Activated T-cell treated with anti-CD3 and anti-CD28 coated beads for 24 hours (primary cell): ENCODE measurements at regions not wholly inside any gene's neighbourhood (a gene's known extent, or its start where the extent isn't known, plus 50 kb on each side); places are given as distances from the start of the nearest gene placed in this dataset.

ENCODE experiments used
- DNase-seq: peaks from one replicate; pipeline ENCODE4 v3.0.0-alpha.2; 2020; ENCODE audit warnings: low read depth

DNA sequence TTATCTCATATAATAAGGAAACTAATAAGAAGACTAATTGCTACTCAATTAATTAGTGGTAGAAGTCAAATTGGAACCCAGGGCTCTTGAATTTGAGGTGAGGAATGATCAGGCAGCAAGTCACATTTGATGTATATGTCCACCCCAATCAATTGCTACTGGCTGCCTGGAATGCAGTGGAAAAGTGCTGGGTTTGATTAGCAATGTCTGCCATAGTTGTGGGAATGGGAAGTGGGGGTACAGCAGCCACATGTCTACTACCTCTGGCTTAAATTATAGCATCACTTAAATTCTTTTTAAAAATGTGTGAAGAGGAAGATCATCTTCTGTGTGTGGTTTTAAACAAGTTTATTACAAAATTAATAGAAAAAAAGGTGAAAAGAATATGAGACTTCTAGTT is 50.8 kb upstream of the NAV2 start:
- no peak for DNase-seq

DNA sequence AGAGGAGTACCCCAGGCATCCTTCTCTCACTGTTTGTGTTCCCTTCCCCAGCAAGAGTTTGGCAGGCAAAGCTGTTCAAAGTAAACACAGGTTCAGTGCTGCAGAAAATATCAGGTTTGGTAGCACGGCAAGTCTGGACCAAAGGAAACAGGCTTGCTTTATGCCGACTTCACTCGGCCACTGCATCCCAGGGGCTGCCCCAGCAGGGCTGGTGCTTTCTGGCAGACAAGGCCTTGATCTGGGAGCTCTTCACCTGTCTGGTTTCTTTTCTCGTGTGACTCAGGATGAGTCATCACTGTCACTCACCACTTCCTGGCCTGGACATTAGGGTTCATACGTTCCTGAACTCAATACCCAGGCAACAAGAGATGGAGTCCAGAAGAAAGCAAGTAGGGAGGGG is 52.6 kb upstream of the NAV2 start:
- DNase-seq: no peak

DNA sequence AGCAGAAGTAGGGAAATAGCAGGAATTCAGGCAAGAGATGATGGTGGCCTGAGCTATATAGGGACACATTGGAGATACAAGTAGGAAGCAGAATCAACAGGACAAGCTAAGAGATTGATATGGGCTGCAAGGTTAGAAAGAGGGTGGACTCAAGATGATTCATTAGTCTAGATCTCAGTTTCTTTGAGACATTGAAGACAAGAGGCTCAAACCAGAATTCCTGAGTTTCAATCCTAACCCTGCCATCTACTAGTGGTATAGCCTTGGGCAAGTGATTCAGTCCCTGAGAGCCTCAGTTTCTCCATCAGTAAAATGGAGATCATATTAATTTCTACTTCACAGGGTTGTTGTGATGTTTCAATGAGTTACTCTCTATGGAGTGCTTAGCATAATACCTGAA is 53.1 kb upstream of the NAV2 start:
- no peak for DNase-seq

DNA sequence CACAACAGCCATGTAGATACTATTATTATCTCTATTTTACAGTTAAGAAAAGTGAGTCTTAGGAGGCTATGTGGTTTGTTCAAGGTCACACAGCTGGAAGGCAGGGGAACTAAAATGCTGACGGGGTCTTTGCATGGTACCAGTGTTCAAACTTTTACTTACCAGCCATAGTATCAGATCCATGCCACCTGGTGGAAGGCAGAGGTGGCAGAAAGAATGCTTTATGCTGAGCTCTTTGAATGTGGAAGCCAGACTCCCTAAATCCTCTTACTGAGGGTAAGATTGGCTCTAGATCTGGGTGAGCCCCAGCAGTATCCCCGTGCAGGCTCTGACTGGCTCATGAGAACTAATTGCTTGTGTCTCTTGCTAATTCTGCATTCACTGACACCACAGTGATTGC is 54.3 kb upstream of the NAV2 start:
- DNase-seq: no peak

DNA sequence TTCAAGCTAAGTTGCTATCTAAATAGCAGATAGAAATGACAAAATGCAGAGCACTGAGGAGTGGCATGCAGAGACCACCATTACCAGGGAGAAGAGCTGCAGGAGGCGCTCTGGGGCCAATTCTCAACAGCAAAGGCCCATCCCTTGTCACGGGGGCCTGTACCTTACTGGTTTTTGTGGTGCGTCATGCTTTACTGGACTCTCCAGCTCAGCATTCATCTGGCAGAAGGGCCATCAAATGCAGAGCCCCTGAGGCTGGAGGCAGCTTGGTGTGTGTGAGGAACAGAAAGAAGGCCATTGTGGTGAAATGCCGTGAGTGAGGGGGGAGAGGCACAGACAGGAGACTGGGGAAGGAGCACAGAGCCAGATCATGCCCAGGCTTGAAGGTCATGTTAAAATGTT is 56.5 kb upstream of the NAV2 start:
- no peak for DNase-seq

DNA sequence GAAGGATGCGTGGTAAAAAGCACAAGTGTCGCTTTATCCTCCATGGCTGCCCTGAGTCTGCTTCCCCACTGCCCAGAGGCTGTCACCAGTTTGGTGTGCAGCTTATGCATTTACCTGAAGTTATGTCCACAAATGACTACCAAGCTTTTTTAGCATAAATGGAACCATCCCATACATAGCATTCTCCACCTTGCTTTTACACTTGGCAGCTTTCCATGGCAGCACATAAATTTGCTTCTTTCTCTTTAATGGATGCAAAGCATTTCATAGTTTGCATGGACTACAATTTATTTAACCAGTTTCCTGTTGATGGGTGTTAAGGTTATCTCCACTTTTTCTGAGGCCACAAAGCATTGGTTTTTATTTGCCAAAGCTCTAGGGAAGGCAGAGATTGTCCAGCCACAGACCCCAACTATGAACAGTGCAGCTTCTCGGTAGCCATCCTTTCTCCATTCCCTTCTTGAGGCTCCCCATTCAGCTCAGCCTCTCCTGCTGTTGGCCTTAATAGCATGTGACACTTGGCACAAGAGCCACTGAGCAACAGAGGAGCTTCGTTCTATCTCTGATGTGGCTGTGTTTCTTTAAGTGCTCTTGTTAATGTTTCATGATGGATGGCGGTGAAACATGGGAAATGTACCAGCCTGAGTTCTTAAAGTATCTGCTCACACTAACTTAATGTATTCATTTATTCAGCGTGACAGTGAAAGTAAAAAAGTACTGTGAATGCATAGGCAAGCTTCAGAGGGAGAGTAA is 59.8 kb upstream of the NAV2 start:
- no peak for DNase-seq

DNA sequence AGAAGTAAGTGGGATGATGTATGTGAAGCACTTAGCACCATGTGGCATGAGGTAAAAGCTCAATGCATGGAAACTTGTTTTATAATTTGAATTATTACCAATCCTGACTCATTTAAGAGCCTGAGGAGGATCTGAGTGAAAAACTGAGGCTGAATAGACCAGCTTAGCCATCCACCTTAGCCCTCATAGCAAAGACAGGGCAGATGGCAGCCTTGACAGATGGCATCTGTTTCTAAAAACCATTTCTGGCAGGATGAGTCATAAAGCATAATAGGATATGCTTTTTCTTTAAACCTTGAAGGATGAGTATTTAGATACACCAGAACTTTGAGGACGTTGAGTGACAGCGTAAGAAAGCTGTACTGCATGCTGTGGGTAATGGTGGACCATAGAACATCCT is 61.0 kb upstream of the NAV2 start:
- no peak for DNase-seq

DNA sequence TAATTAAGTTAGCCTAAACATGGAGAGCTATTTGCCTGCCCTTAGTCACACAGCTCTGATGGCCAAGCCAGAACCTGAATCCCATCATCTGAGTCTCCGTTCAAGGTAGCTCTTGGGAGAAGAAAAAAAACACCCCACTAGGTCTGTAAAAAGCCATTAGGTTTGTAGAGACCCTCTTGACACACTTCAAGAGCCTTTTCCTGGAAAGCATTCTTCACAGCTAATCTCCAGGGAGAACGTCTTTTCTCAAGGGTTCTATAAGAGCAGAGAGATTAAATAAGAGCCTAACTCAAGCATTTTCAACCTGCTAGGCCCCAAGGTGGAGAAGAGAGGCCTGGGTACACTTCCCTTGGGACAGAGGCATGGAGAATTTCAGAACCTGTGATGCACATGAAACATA is 61.6 kb upstream of the NAV2 start:
- DNase-seq: no peak

DNA sequence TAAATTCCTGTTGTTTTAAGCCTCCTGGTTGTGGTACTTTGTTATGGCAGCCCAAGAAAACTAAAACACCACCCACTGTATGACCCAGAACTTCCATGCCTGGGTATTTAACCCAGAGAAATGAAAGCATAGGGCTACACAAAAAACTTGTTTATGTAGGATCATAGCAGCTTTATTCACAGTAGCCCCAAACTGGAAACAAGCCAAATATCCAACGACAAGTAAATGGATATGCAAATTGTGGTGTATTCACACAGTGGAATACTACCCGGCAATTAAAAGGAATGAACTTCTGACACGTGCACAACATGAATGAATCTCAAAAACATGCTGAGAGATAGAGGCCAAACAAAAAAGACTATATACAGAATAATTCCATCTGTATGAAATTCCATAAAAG is 62.2 kb upstream of the NAV2 start:
- DNase-seq: no peak

DNA sequence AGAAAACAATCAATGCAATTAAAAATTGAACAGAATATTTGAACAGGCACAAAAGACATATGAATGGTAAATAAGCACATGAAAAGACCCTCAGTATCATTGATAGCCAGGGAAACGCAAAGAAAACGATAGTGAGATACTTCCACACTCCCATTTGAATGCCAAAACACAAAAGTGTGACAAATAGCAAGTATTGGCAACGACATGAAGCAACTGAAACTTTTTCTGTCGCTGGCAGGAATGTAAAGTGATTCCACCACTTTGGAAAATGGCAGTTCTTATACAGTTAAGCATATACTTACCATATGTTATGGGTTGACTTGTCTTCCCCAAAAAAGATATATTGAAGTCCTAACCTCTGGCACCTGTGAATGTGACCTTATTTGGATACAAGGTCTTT is 62.9 kb upstream of the NAV2 start:
- no peak for DNase-seq

DNA sequence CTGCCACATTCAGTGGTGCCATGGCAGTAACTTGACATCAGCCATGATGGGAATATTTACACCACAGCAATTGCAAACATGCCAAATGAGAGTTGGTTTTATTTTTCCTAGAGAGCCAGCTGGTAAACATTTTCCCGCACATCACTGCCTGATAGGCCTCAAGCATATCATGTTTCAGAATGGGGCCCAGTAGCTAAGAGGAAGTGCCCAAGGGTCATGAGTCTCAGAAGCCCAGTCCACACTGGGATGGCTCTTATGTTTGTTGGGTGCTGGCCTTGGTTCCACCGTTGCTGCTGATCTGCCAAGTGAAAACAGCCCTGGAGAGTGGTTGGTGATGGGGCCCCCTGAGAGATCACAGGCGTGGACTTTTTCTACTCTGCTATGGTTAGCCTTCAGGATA is 64.3 kb upstream of the NAV2 start:
- DNase-seq: no peak

DNA sequence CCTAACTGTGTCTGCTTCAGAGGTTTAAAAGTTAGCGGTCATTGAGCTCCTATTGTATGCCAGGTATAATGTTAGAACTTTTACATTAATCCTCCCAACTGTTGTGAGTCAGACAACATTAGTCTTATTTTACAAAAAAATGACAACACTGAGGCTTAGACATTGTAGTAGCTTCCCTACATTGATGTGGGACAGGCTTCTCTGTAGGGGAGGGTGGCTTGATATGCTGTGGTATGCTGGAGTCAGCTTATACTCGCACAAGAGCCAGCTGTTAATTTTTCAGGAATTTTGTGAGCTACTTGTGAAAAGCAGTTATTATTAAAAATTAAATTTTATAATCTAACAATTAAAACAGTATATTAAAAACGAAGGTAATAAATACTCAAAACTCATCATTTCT is 64.8 kb upstream of the NAV2 start:
- DNase-seq: no peak

DNA sequence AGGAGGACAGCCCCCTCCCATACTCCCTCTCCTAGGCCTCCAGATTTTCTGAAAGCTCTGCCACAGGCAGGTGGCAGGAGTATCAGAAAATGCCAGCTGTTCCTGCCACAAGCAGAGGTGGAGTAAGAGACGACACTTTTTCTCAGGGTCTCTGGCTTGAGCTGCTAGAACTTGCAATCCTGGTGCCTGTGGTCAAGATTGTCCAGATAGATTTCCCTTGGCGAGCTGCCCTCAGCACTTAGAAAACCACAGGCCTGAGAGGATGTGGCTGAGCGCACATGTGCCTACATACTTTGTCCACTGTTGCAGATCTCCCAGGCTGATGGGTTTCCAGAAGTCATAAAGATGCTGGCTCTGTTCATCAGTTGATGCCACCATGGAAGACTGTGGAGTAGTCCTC is 65.7 kb upstream of the NAV2 start:
- DNase-seq: no peak

DNA sequence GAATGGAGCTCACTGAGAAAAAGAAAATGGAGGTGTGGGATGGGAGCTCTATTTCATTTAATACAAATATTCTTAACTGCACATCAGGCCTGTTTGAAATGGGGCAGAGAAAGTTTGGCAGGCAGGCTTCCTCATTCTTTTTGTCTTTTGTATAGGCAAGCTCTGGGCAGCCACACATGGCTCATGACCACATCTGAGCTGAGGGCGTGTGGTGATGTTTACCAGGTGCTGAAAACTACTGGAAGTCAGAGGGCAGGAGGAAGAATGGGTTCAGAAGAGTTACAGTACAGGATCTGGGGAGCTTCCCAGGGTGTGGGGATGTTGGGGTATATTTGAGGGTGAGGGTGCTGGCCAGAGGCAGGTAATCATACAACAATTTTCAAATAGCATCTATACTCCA is 66.3 kb upstream of the NAV2 start:
- no peak for DNase-seq

DNA sequence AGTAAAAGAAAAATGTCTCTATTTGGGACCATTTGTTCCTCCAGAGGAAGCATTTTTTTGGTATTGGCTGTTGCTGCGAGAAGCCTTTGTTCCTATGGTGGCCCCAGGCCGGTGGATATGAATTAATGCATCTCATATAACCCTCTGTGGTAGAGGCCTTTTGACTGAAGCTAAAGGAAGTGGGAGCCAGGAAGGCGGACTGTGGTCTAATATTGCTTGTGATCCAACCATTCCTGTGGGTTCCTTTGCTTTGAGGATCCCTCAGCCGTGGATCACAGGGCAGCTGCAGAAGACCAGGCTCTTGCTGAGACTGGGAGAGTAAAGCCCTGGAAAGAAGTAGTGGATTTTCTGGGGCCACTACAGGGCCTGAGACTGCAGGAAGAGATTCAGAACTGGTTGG is 68.3 kb upstream of the NAV2 start:
- no peak for DNase-seq

DNA sequence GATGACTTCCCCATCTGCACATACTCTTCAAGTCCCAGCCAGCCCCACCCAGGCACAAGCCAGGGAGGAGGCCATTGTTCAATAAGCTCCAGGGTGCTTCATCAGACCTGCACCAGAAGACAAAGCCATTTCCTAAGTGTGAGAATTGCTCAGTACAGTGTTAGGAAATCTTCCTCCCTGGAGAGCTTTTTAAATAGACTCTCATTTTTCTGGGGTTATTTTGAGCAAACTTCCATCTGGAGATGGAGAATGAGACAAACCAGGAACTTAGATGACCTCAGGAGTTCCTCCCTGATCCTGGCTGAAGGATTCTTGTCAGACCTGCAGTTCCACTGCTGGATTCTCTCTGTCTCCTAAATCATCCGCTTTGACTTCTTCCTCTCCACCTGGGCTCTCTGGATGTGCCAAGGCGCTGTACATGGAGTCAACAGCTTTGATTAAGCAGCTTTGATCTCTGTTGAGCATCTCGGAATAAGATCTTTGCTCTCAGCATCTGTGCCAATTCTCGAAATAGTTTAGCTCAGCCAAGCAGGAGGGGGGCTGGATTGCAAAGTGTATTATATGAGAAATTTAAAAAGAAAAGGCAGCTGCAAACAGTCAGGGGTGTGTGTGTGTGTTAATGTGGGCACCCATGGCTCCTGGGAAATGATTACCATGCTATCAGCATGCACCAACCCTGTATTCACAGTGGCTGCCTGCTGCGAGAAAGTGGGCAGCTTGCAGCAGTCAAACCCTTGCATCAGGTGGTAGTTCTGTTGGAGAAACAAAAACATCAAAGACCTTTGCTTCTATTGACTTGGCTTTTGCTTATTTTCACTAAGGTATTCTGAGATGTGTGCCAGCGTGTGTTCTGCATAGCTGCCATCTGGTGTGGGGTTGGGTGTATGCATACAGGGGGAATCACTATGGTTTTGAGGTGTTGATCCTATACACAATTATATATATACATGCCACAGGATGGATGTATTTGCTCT is 70.2 kb upstream of the NAV2 start:
- no peak for DNase-seq

DNA sequence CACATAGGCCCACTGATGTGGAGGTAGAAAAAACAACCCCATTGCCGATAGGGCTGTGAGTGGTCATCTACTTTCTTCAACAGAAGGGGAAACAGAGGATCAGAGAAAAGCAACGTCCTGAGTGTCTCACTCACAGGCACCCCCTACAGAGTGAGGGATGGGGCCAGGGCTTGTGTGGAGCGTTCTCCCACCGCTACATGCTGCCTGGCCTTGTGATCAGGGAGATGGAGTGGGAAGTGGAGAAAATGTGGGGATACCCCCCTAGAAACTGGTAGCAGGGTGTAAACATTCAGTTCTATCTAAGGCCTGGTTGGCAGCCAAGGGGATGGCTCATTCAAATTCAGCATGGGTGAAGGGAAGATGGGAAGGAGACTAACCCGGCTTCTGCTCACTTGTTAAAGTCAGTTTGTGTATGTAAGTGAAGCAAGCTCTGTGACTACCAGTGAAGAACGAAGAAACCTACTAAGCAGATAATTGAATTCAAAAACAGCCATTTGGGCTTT is 73.0 kb upstream of the NAV2 start:
- DNase-seq: no peak

DNA sequence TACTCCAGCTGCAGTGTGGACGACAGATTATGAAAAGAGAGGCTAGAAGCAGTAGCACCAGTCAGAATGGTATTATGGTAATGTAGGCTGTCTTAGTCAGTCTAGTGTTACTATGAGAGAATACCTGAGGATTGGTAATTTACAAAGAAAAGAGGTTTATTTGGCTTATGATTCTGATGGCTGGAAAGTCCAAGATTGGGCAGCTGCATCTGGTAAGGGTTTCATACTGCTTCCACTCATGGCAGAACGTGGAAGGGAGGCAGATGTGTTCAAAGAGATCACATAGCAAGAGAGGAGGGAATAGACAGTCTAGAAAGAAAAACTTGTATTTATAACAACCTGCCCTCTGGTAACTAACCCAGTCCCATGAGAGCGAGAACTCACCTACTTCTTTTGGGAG is 77.3 kb upstream of the NAV2 start:
- no peak for DNase-seq

DNA sequence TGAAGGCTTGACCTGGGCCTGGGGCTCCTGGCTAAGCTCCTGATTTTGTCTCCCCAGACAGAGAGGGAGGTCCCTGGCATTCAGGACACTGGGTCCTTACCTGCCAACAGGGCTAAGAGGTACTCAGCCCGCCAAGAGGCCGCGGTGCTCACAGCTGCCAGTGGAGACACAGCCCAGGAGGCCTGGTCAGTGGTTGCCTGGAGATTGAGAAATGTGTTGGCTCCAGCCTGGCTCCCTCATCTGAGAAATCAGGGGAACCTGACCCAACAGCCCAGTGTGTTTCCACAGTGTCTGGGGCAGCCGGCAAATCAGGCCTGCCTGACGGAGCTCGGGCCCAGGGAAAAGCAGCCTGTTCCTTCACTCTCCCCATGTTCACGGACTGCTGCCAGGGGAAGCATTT is 79.4 kb upstream of the NAV2 start:
- DNase-seq: no peak

DNA sequence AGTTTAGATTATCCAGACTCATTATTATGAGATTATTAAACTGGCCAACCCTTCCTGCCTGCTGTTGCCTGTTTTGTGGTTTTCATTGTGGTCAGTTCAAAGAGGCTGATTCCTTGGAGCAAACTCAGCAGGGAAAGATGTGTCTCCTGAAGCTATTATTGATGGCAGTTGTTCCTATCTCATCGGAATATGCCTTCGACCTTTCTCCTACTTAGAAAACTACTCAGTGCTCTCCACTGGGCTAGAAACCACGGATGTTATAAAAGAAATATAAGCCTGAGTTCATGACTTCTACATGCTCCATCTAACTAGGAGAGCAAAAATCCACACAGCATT is 80.2 kb upstream of the NAV2 start:
- no peak for DNase-seq

DNA sequence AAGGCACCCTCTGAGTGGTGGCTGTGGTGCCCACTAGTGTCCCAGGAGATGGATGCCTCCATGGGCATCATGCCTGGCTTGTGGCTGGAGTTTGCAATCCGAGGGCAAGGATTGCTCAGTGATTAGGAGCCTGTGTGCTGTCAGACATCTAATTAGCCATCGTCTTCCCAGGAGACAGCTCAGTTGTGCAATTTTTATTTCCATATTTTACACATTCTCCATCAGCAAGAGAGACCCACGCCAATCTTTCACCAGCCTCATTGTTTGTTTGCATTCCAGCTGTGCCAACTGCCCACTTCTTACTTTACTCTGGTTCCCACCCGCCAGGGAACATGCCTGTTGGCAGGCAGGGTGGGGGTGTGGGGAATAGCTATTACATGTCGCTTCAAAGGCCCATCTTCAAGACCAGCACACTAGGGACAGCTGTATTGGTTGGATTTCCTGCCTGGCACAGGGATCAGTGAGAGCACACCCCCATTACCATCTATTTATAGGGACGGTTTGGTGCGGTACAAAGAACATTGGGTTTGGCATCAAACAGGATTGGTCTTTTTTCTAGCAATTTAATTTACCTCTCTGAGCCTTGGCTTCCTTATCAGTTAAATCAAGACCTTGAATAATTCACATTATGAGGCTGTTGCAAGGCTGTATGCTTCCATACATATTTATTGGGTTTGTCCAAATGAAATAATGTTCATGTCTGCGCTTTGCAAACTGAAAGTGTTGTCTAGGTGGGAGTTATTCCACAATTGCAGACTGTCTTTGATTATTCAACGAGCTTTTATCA is 80.7 kb upstream of the NAV2 start:
- DNase-seq: no peak

DNA sequence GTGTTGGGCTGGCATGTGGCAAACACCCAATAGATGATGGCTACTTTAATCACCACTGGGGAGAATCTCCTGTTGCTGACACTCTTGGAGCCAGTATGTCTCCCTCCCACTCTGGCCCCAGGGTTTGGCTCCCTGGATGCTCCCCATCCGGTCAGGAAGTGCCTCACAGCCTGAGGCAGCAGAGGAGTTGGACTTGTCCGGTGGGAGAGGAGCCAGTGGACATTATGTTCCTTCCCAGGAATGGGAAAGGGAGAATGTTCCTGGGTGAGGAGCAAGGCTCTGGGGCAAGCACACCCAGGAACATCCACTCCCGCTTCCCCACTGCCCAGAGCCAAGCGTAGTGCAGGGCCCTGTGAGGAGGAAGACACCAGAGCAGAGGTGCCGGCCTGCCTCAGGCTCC is 84.6 kb upstream of the NAV2 start:
- no peak for DNase-seq

DNA sequence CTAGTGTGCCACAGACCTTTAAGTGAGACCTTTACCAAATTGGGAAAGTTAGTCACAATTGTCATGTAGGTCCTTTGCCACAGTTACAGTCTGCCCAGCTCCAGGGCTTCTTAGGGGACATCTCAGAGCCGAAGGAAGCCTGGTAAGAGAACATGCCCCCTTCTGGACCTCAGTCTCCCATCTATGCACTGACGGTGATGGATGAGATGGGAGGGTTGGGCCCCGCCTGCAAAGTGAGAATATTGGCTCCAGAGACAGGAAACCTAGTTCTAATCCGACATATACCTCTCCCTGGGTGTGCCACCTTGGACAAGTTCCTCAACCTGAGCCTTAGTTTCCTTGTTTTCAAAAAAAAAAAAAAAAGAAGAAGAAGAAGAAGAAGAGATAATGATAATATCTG is 85.1 kb upstream of the NAV2 start:
- DNase-seq: no peak
